K562 (cell line): ENCODE measurements at regions not wholly inside any gene's neighbourhood (a gene's known extent, or its start where the extent isn't known, plus 50 kb on each side); places are given as distances from the start of the nearest gene placed in this dataset.
A peak's percentile ranks its signal among the peaks of the same experiment; 100 is the strongest.

ENCODE experiments used
- CEBPG ChIP-seq, 3 experiments: fragments of 200-800 bp in 1 of 3; sonication (Bioruptor generic) in 1 of 3; sonication (generic) in 1 of 3; formaldehyde crosslinking in 1 of 3; IDR thresholded peaks in 2 of 3; conservative IDR thresholded peaks in 1 of 3; 2 replicates each; pipeline versions ENCODE4 v1.6.1 to v1.8.0; 2016 to 2022; ENCODE audit warnings: missing compliant biosample characterization in 2 of 3, missing genetic modification characterization in 2 of 3, mild to moderate bottlenecking in 1 of 3, missing genetic modification reagents in 1 of 3
- CUX1 ChIP-seq: fragments of 200-800 bp; sonication (Bioruptor generic); IDR thresholded peaks from 2 replicates; pipeline ENCODE4 v1.6.1; 2016; ENCODE audit warnings: missing genetic modification characterization, missing compliant biosample characterization
- ETV6 ChIP-seq, 3 experiments: fragments of 150-350 bp in 1 of 3; sonication (generic) in 1 of 3; formaldehyde crosslinking in 1 of 3; IDR thresholded peaks; 2 replicates each; pipeline versions ENCODE4 v1.6.1 to v1.8.0; 2014 to 2022; ENCODE audit warnings: borderline replicate concordance in 2 of 3, low read depth in 2 of 3, antibody characterized with exemption in 1 of 3, low read length in 1 of 3, mild to moderate bottlenecking in 1 of 3, missing genetic modification reagents in 1 of 3
- KLF1 ChIP-seq: fragments of 450-650 bp; IDR thresholded peaks from 2 replicates; pipeline ENCODE4 v1.6.1; 2016; ENCODE audit warnings: missing genetic modification characterization, missing compliant biosample characterization
- MED1 ChIP-seq: sonication (generic); formaldehyde crosslinking; IDR thresholded peaks from 2 replicates; pipeline ENCODE4 v1.8.1; 2023; ENCODE audit warnings: missing genetic modification reagents, borderline replicate concordance
- POU5F1 ChIP-seq: fragments of 150-350 bp; IDR thresholded peaks from 2 replicates; pipeline ENCODE4 v1.6.1; 2014; ENCODE audit warnings: borderline replicate concordance, low read length, low read depth, mild to moderate bottlenecking; ENCODE audit not compliant: partially characterized antibody
- ZBTB11 ChIP-seq, 3 experiments: fragments of 200-800 bp in 1 of 3; fragments of 250-450 bp in 1 of 3; fragments of 450-650 bp in 1 of 3; sonication (Bioruptor Pico) in 1 of 3; sonication (Bioruptor generic) in 1 of 3; formaldehyde crosslinking in 1 of 3; IDR thresholded peaks; 2 replicates each; pipeline versions ENCODE4 v1.6.1 to v1.8.0; 2016 to 2022; ENCODE audit warnings: mild to moderate bottlenecking in 2 of 3, missing genetic modification characterization in 2 of 3, missing compliant biosample characterization in 1 of 3, moderate library complexity in 1 of 3
- ZNF431 ChIP-seq: sonication (generic); formaldehyde crosslinking; IDR thresholded peaks from 2 replicates; pipeline ENCODE4 v1.8.0; 2022; ENCODE audit warnings: mild to moderate bottlenecking, missing genetic modification reagents
- ZNF76 ChIP-seq: fragments of 250-450 bp; sonication (Bioruptor Pico); IDR thresholded peaks from 2 replicates; pipeline ENCODE4 v1.4.0; 2020; ENCODE audit warnings: mild to moderate bottlenecking, moderate library complexity, borderline replicate concordance

GRCh38 chr6:27020553-27020880 is 227.0 kb upstream of the PRSS16 start (continued):
- no peak for TF ChIP-seq ETV6 (IDR thresholded peaks at IDR 0.05; ENCODE audit: borderline replicate concordance in 1 of 2, low read depth in 2 of 2, low read length in 1 of 2)
- no peak for TF ChIP-seq ETV6 (CRISPR knock-in tag; IDR thresholded peaks at IDR 0.05; ENCODE audit: borderline replicate concordance)
- 0 out of 2 replicates have a peak, but pooled peaks have one; percentile 1 for TF ChIP-seq ZNF431 (CRISPR knock-in tag)
- TF ChIP-seq CEBPG (CRISPR knock-in tag; IDR thresholded peaks at IDR 0.05), result no peak
- TF ChIP-seq CEBPG (tag; conservative IDR thresholded peaks at IDR 0.05 in 1 of 2, IDR thresholded peaks at IDR 0.05 in 1 of 2), result peak in 1 of 2 experiments; percentile 44; a peak in 2 of 4 replicates
- TF ChIP-seq POU5F1, result no peak
- no peak for TF ChIP-seq ZBTB11 (CRISPR knock-in tag; IDR thresholded peaks at IDR 0.05)
- no peak for TF ChIP-seq CUX1 (CRISPR knock-in tag)
- no peak for TF ChIP-seq KLF1 (tag)
- TF ChIP-seq ZNF76 (CRISPR knock-in tag), result no peak
- TF ChIP-seq MED1 (CRISPR knock-in tag), result no peak
